GM19452 (cell line): ENCODE measurements at regions not wholly inside any gene's neighbourhood (a gene's known extent, or its start where the extent isn't known, plus 50 kb on each side); places are given as distances from the start of the nearest gene placed in this dataset.

Experiments used
- ATAC-seq: cut with Tn5 transposase; IDR thresholded peaks from one replicate; pipeline ENCODE4 v1.9.1; 2021; ENCODE audit not compliant: unreplicated experiment

GRCh38 chr20:23207826-23208540 lies 121.9 kb upstream of the CD93 start:
- no peak for ATAC-seq

- no peak for ATAC-seq
These were observed 120.9 kb upstream of the CD93 start for GRCh38 chr20:23206995-23207394.

GRCh38 chr20:23206061-23206460 lies 119.9 kb upstream of the CD93 start:
- ATAC-seq = no peak

- ATAC-seq = no peak
These were observed 119.5 kb upstream of the CD93 start for GRCh38 chr20:23205611-23206041.

- no peak for ATAC-seq
These were observed 119.1 kb upstream of the CD93 start for GRCh38 chr20:23205211-23205610.

- ATAC-seq = no peak
These were observed 118.0 kb upstream of the CD93 start for GRCh38 chr20:23203951-23204730.

- no peak for ATAC-seq
These were observed 117.2 kb upstream of the CD93 start for GRCh38 chr20:23203310-23203709.

- no peak for ATAC-seq
These were observed 115.5 kb upstream of the CD93 start for GRCh38 chr20:23201658-23202057.

- no peak for ATAC-seq
These were observed 114.8 kb upstream of the CD93 start for GRCh38 chr20:23200914-23201313.

GRCh38 chr20:23200413-23200812 lies 114.3 kb upstream of the CD93 start:
- ATAC-seq = no peak

GRCh38 chr20:23199356-23199755 lies 113.2 kb upstream of the CD93 start:
- ATAC-seq = no peak

- ATAC-seq = no peak
These were observed 112.7 kb upstream of the CD93 start for GRCh38 chr20:23198815-23199214.

- no peak for ATAC-seq
These were observed 111.7 kb upstream of the CD93 start for GRCh38 chr20:23197836-23198235.

- ATAC-seq = no peak
These were observed 109.5 kb upstream of the CD93 start for GRCh38 chr20:23195636-23196035.

- ATAC-seq = no peak
These were observed 107.8 kb upstream of the CD93 start for GRCh38 chr20:23193801-23194384.

GRCh38 chr20:23192469-23192868 lies 106.3 kb upstream of the CD93 start:
- no peak for ATAC-seq

GRCh38 chr20:23190557-23190956 lies 104.4 kb upstream of the CD93 start:
- no peak for ATAC-seq

GRCh38 chr20:23189854-23190253 lies 103.7 kb upstream of the CD93 start:
- no peak for ATAC-seq

- no peak for ATAC-seq
These were observed 103.2 kb upstream of the CD93 start for GRCh38 chr20:23189341-23189740.

- no peak for ATAC-seq
These were observed 102.4 kb upstream of the CD93 start for GRCh38 chr20:23188377-23189169.

GRCh38 chr20:23187751-23188150 lies 101.6 kb upstream of the CD93 start:
- ATAC-seq = no peak
